SK-N-MC (cell line): ENCODE measurements at regions not wholly inside any gene's neighbourhood (a gene's known extent, or its start where the extent isn't known, plus 50 kb on each side); places are given as distances from the start of the nearest gene placed in this dataset.

Experiments
- DNase-seq: peaks from one replicate; pipeline ENCODE4 v3.0.0-alpha.2; 2011; ENCODE audit warnings: low read depth, low spot score
- H3K27ac ChIP-seq: fragments of 200-600 bp; sonication (generic); 2 replicates; pipeline ENCODE4 v1.5.1; 2016; ENCODE audit warnings: mixed run types
- H3K36me3 ChIP-seq: fragments of 200-600 bp; sonication (generic); 2 replicates; pipeline ENCODE4 v1.6.1; 2017; ENCODE audit warnings: antibody characterized with exemption, low read length, mixed read lengths; ENCODE audit not compliant: insufficient read depth
- H3K4me3 ChIP-seq: fragments of 200-600 bp; sonication (generic); 2 replicates; pipeline ENCODE4 v1.5.1; 2016
- H3K9ac ChIP-seq: fragments of 200-600 bp; sonication (generic); 2 replicates; pipeline ENCODE4 v1.8.0; 2017; ENCODE audit warnings: mixed run types, mixed read lengths; ENCODE audit not compliant: insufficient read length
- H3K9me3 ChIP-seq: fragments of 200-600 bp; sonication (generic); 2 replicates; pipeline ENCODE4 v1.6.1; 2017; ENCODE audit warnings: low read depth, mild to moderate bottlenecking, antibody characterized with exemption, low read length, moderate library complexity, mixed read lengths
- EZH2 ChIP-seq: fragments of 200-600 bp; sonication (generic); IDR thresholded peaks from one replicate; pipeline ENCODE4 v1.6.1; 2017; ENCODE audit warnings: antibody characterized with exemption
- FOXP2 ChIP-seq: optimal IDR thresholded peaks from 2 replicates; pipeline ENCODE3; 2011; ENCODE audit warnings: mild to moderate bottlenecking, moderate library complexity; ENCODE audit not compliant: insufficient read depth; ENCODE audit errors: extremely low read length, control extremely low read depth
- POLR2AphosphoS5 ChIP-seq: IDR thresholded peaks from 2 replicates; pipeline ENCODE4 v1.6.1; 2012; ENCODE audit warnings: mild to moderate bottlenecking, low read depth, low read length, borderline replicate concordance

DNA sequence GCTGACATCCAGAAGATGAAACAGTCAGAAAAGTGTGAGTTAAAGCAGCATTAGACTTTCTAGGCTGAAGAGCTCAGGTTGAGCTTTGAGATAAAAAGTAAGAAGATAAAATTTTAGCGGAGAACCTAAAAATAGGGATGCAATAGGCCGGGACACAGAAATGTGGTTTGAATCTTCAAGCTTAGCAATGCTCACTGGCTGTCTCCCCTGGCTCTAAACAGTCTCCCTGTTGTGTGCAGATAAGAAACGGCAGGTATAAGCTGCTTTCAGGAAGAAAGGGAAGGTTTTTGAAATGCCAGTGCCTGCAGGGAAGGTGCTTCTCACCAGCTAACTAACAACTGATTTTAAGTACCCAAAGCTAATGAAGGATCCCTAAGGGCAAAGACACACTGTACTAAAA, 718.7 kb upstream of the SGO1 start:
- Histone ChIP-seq H3K4me3 (no peak overlapping the region), H3K9ac (no peak overlapping the region), H3K9me3 (no peaks in the 10 kb centered on the region), H3K27ac (no peak overlapping the region), H3K36me3 (no peaks in the 10 kb centered on the region)
- no peak for TF ChIP-seq EZH2
- no peak for TF ChIP-seq FOXP2
- TF ChIP-seq POLR2AphosphoS5, result no peak
- no peak for DNase-seq

- Histone ChIP-seq H3K9ac (no peak overlapping the region), H3K4me3 (no peak overlapping the region), H3K36me3 (no peaks in the 10 kb centered on the region), H3K9me3 (no peaks in the 10 kb centered on the region), H3K27ac (no peak overlapping the region)
- no peak for DNase-seq
- TF ChIP-seq EZH2 (no peak), POLR2AphosphoS5 (no peak), FOXP2 (no peak)
Measured at GRCh38 chr3:20898962-20899361, 713.0 kb upstream of the SGO1 start.

DNA sequence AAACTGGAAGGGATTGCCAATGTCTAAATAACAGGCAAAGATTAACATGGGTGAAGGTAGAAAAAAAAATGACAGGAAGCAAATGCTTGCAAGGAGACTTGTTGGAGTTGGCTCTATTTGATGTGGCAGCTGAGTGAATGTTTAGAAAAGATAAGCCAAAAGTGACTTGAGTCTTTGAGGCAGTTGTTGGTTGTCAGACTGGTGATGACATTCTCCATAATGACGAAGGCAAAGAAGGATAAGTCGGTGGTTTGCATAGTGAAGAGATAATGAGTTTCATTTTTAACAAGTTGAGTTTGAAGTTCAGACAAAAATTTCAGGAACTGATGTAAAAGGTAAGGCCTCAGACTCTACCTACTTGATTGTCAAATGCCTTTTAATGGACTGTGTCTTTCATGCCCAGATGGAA, 704.1 kb upstream of the SGO1 start:
- Histone ChIP-seq H3K4me3 (no peak overlapping the region), H3K9ac (no peak overlapping the region), H3K27ac (no peak overlapping the region), H3K36me3 (no peaks in the 10 kb centered on the region), H3K9me3 (no peaks in the 10 kb centered on the region)
- TF ChIP-seq POLR2AphosphoS5, result no peak
- DNase-seq, result no peak

GRCh38 chr3:20878691-20879090, 692.7 kb upstream of the SGO1 start:
- no peak overlapping the region for H3K9ac ChIP-seq
- TF ChIP-seq EZH2 (no peak), FOXP2 (no peak), POLR2AphosphoS5 (no peak)
- DNase-seq, result no peak
- no peak overlapping the region for H3K27ac ChIP-seq
- no peaks in the 10 kb centered on the region for H3K36me3 ChIP-seq
- H3K4me3 ChIP-seq, result no peak overlapping the region
- H3K9me3 ChIP-seq, result no peaks in the 10 kb centered on the region

DNA sequence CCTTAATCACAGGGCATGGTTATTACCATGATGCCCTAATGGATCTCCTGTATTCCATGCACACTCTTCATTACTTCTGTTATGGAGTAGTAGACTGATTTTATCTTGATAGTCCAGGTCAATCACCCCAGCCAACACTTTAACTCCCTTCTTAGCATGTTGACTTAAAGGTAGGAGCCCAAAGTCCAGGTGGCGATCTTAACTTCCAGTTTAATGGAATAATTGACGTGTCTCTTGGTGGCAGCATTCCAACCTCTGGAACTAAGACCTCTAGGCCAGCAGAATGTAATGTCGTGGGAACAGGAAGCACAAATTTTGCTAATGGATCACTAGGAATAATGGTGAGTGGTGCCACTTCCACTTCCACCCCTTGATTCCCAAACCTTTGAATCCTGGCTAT, 687.2 kb upstream of the SGO1 start:
- no peak for TF ChIP-seq EZH2
- TF ChIP-seq FOXP2, result no peak
- TF ChIP-seq POLR2AphosphoS5, result no peak
- DNase-seq, result no peak

GRCh38 chr3:20870106-20870899, 684.3 kb upstream of the SGO1 start:
- TF ChIP-seq EZH2 (no peak), POLR2AphosphoS5 (no peak), FOXP2 (no peak)
- no peak for DNase-seq
- no peaks in the 10 kb centered on the region for H3K36me3 ChIP-seq
- H3K9ac ChIP-seq, result no peak overlapping the region
- H3K27ac ChIP-seq, result no peak overlapping the region
- H3K4me3 ChIP-seq, result no peak overlapping the region
- H3K9me3 ChIP-seq, result no peaks in the 10 kb centered on the region

More for the DNA sequence above, 687.2 kb upstream of the SGO1 start:
- Histone ChIP-seq H3K27ac (no peak overlapping the region), H3K9ac (no peak overlapping the region), H3K36me3 (no peaks in the 10 kb centered on the region), H3K9me3 (no peaks in the 10 kb centered on the region), H3K4me3 (no peak overlapping the region)

- H3K9ac ChIP-seq, result no peak overlapping the region
- no peaks in the 10 kb centered on the region for H3K36me3 ChIP-seq
- no peak overlapping the region for H3K27ac ChIP-seq
- no peak overlapping the region for H3K4me3 ChIP-seq
- H3K9me3 ChIP-seq, result no peaks in the 10 kb centered on the region
- TF ChIP-seq EZH2 (no peak), POLR2AphosphoS5 (no peak), FOXP2 (no peak)
- DNase-seq, result no peak
Measured at GRCh38 chr3:20865803-20866202, 679.8 kb upstream of the SGO1 start.

DNA sequence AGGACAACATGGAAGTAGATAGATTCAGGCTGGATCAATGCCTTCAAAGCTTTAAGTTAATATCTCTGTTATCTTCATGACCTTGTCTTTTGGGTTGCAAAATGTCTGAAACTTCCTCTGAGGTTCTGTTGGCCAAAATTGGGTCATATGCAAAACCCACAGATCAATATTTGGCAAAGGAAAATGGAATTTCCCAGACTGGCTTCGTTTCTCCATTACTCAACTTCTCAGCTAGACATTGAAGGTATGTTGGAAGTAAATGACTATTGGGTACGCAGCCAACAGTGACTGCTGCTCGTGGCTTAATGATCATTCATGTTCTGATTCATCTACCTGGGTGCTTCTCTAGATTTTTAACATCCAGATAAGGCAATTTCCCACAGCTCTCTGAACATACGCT, 675.4 kb upstream of the SGO1 start:
- DNase-seq, result no peak
- TF ChIP-seq EZH2, result no peak
- TF ChIP-seq FOXP2, result no peak
- TF ChIP-seq POLR2AphosphoS5, result no peak
- Histone ChIP-seq H3K9me3 (no peaks in the 10 kb centered on the region), H3K27ac (no peak overlapping the region), H3K4me3 (no peak overlapping the region), H3K36me3 (no peaks in the 10 kb centered on the region), H3K9ac (no peak overlapping the region)

- no peak for DNase-seq
- no peaks in the 10 kb centered on the region for H3K36me3 ChIP-seq
- H3K9me3 ChIP-seq, result no peaks in the 10 kb centered on the region
- H3K27ac ChIP-seq, result no peak overlapping the region
- TF ChIP-seq FOXP2 (no peak), POLR2AphosphoS5 (no peak), EZH2 (no peak)
- no peak overlapping the region for H3K9ac ChIP-seq
- no peak overlapping the region for H3K4me3 ChIP-seq
Measured at GRCh38 chr3:20857636-20858035, 671.6 kb upstream of the SGO1 start.
